OCI-LY3 (cell line): ENCODE measurements at regions not wholly inside any gene's neighbourhood (a gene's known extent, or its start where the extent isn't known, plus 50 kb on each side); places are given as distances from the start of the nearest gene placed in this dataset.

ENCODE experiments used
- H2AFZ ChIP-seq: fragments of 200-600, 300-600 bp; shearing (Covaris generic); 2 replicates; pipeline ENCODE4 v1.6.0; 2014; ENCODE audit warnings: antibody characterized with exemption, low read depth, low read length
- H3K27ac ChIP-seq: fragments of 200-600, 300-600 bp; sonication (generic); 2 replicates; pipeline ENCODE4 v1.5.1; 2014; ENCODE audit warnings: mild to moderate bottlenecking, low read length, moderate library complexity, mixed read lengths
- H3K27me3 ChIP-seq: fragments of 200-600, 300-600 bp; sonication (generic); 2 replicates; pipeline ENCODE4 v1.6.1; 2014; ENCODE audit warnings: low read depth, low read length, mixed read lengths
- H3K36me3 ChIP-seq: fragments of 200-600, 300-600 bp; sonication (generic); replicated peaks from 2 replicates; pipeline ENCODE3; 2014; ENCODE audit warnings: low read depth, low read length, mixed read lengths
- H3K4me1 ChIP-seq: fragments of 300-600, 200-600 bp; sonication (generic); 2 replicates; pipeline ENCODE4 v1.6.1; 2014; ENCODE audit warnings: low read length, mixed read lengths
- H3K4me2 ChIP-seq: fragments of 200-600, 300-600 bp; sonication (generic); 2 replicates; pipeline ENCODE4 v1.6.1; 2014; ENCODE audit warnings: low read length, mixed read lengths
- H3K4me3 ChIP-seq: fragments of 300-600, 200-600 bp; sonication (generic); 2 replicates; pipeline ENCODE4 v1.5.1; 2014; ENCODE audit warnings: antibody characterized with exemption, mild to moderate bottlenecking, low read length, moderate library complexity
- H3K79me2 ChIP-seq: fragments of 300-600, 200-600 bp; shearing (Covaris generic); 2 replicates; pipeline ENCODE4 v1.6.1; 2014; ENCODE audit warnings: mild to moderate bottlenecking, low read length, mixed read lengths
- H3K9ac ChIP-seq: fragments of 300-600, 200-600 bp; shearing (Covaris generic); 2 replicates; pipeline ENCODE4 v1.6.0; 2014; ENCODE audit warnings: mild to moderate bottlenecking, low read length, moderate library complexity
- H3K9me3 ChIP-seq: fragments of 200-600, 300-600 bp; shearing (Covaris generic); 2 replicates; pipeline ENCODE4 v1.6.1; 2014; ENCODE audit warnings: low read length, mixed read lengths; ENCODE audit not compliant: insufficient read depth
- H4K20me1 ChIP-seq: fragments of 200-600, 300-600 bp; sonication (generic); 2 replicates; pipeline ENCODE4 v1.6.1; 2016; ENCODE audit warnings: low read length, mixed read lengths; ENCODE audit not compliant: insufficient read depth
- EZH2phosphoT487 ChIP-seq: fragments of 200-600 bp; shearing (Covaris generic); IDR thresholded peaks from 2 replicates; pipeline ENCODE4 v1.6.1; 2018; ENCODE audit warnings: antibody characterized with exemption, mixed run types, low read depth
- TF ChIP-seq, protein P1 (sequence below): fragments of 200-600, 300-600 bp; sonication (generic); IDR thresholded peaks from 2 replicates; pipeline ENCODE4 v1.5.1; 2014; ENCODE audit warnings: antibody characterized with exemption, low read length, low read depth

DNA sequence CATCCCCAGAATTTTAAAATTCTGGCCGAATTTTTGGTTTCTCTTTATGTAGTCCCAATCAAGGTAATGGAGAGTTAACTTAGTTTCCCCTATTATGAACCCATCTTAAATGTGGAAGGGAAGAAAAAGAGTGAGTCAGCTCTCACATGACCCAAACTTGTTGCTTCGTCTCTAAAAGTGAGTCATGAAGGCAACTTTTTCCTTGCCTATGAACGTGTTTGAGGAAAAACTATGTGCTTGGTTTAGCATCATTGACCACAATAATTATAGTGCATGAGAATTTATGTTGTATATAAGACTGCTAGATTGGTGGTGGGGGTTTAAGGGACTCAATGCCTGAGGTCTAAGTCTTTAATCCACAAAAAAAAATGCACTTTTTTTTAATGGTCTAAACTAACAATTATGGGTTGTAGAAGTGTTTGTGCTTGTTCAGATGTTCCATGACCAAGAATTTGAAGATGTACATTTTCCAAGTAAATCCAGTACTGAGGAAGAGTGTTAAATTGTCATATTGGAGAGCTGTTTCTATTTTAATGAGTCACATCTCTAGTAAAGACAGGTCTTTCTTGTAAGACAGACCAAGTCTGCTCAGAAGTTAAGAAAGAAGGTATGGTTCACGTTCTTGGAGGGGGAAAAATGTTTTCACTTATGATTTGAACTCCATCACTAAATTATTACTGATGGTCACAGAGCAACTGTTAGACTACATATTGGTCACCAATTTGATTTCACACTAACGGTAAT lies 409.9 kb upstream of the MARCKS start:
- Histone ChIP-seq H3K9ac (no peak overlapping the region), H3K79me2 (no peaks in the 10 kb centered on the region), H3K27ac (no peak overlapping the region), H3K4me1 (peaks cover 9% of the 10 kb centered on the region), H3K36me3 (no peaks in the 10 kb centered on the region), H3K4me2 (no peak overlapping the region), H3K27me3 (no peaks in the 10 kb centered on the region), H4K20me1 (no peaks in the 10 kb centered on the region), H3K9me3 (no peaks in the 10 kb centered on the region), H2AFZ (peak overlapping the region; percentile 62), H3K4me3 (no peak overlapping the region)
- TF ChIP-seq, protein P1, sequence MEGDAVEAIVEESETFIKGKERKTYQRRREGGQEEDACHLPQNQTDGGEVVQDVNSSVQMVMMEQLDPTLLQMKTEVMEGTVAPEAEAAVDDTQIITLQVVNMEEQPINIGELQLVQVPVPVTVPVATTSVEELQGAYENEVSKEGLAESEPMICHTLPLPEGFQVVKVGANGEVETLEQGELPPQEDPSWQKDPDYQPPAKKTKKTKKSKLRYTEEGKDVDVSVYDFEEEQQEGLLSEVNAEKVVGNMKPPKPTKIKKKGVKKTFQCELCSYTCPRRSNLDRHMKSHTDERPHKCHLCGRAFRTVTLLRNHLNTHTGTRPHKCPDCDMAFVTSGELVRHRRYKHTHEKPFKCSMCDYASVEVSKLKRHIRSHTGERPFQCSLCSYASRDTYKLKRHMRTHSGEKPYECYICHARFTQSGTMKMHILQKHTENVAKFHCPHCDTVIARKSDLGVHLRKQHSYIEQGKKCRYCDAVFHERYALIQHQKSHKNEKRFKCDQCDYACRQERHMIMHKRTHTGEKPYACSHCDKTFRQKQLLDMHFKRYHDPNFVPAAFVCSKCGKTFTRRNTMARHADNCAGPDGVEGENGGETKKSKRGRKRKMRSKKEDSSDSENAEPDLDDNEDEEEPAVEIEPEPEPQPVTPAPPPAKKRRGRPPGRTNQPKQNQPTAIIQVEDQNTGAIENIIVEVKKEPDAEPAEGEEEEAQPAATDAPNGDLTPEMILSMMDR = no peak
- TF ChIP-seq EZH2phosphoT487 = no peak

DNA sequence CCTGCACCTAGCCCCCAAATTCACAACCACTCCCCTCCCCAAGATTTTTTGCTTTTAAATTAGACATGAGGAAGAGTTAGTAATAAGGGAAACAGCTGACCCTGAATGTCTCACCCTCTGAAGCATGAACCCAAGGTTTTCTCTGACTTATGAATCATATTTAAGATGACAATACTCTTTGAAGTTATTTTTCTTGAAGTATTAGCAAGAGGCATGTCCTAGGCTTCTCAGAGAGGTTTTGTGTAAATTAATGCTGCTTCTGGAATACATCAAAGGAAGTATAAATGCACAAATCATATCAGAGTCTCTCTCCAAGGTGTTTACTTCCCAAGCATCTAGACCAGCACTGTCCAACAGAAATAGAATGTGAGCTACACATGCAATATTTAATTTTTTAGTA lies 408.1 kb upstream of the MARCKS start:
- no peak overlapping the region for H3K27ac ChIP-seq
- no peaks in the 10 kb centered on the region for H4K20me1 ChIP-seq
- H3K9ac ChIP-seq = no peak overlapping the region
- no peaks in the 10 kb centered on the region for H3K79me2 ChIP-seq
- H3K36me3 ChIP-seq = no peaks in the 10 kb centered on the region
- no peaks in the 10 kb centered on the region for H3K27me3 ChIP-seq
- no peak overlapping the region for H3K4me2 ChIP-seq
- H3K4me3 ChIP-seq = no peak overlapping the region
- no peaks in the 10 kb centered on the region for H3K9me3 ChIP-seq
- TF ChIP-seq, protein P1 = no peak
- TF ChIP-seq EZH2phosphoT487 = no peak
- H3K4me1 ChIP-seq = peaks cover 7% of the 10 kb centered on the region
- H2AFZ ChIP-seq = no peak overlapping the region

DNA sequence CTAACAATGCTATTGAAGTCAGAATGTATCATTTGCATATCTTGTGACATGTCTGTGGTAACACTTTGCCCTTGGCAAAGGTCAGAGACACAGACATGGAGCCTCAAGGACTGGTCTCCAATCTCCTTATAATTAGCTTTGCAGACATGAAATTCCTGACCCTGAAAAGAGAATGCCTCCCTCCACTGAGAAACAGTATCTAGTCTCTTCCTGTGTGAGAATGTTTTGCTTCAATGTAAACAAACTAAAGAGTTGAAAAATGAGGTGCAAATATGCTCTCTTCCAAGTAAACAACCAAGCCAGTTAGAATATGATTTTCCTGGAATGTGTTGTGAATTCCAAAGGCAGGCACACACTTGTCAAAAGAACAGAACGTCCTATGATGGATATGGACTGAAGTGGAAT lies 407.1 kb upstream of the MARCKS start:
- no peaks in the 10 kb centered on the region for H3K27me3 ChIP-seq
- TF ChIP-seq, protein P1 = no peak
- TF ChIP-seq EZH2phosphoT487 = no peak
- H3K4me1 ChIP-seq = peaks cover 7% of the 10 kb centered on the region
- no peak overlapping the region for H3K27ac ChIP-seq
- no peak overlapping the region for H3K9ac ChIP-seq
- no peaks in the 10 kb centered on the region for H3K36me3 ChIP-seq
- no peaks in the 10 kb centered on the region for H3K79me2 ChIP-seq
- no peaks in the 10 kb centered on the region for H4K20me1 ChIP-seq
- H3K9me3 ChIP-seq = no peaks in the 10 kb centered on the region
- H3K4me3 ChIP-seq = no peak overlapping the region
- no peak overlapping the region for H3K4me2 ChIP-seq
- no peak overlapping the region for H2AFZ ChIP-seq

DNA sequence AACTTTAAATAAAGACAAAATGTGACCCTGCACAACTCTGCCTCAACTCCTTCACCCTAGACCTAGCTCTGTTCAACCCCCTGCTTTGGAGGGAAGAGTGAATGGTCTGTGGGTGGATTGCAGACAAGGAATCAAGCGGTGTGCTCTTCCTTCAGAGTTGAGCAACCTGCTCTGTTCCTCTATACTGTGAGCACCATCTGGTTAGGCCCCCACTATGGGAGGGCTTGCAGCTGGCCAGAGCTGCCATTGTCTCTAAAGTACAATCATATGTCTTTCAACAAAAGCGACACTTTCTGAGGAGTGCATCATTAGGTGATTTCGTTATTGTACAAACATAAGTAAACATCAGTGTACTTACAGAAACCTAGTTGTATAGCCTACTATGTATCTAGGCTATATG lies 406.1 kb upstream of the MARCKS start:
- Histone ChIP-seq H4K20me1 (no peaks in the 10 kb centered on the region), H3K27ac (no peak overlapping the region), H3K36me3 (no peaks in the 10 kb centered on the region), H2AFZ (no peak overlapping the region), H3K27me3 (no peaks in the 10 kb centered on the region), H3K4me1 (peaks cover 7% of the 10 kb centered on the region), H3K9ac (no peak overlapping the region), H3K4me3 (no peak overlapping the region), H3K4me2 (no peak overlapping the region), H3K79me2 (no peaks in the 10 kb centered on the region), H3K9me3 (no peaks in the 10 kb centered on the region)
- TF ChIP-seq EZH2phosphoT487 = no peak
- TF ChIP-seq, protein P1 = no peak
